Naive thymus-derived CD4-positive, alpha-beta T cell (primary cell): ENCODE measurements at regions not wholly inside any gene's neighbourhood (a gene's known extent, or its start where the extent isn't known, plus 50 kb on each side); places are given as distances from the start of the nearest gene placed in this dataset.

Experiments
- ATAC-seq: fragments of 150-1000 bp; cut with Tn5 transposase; 2 replicates; pipeline ENCODE4 v1.10.0; 2021; ENCODE audit warnings: mild to moderate bottlenecking, moderate library complexity
- CTCF ChIA-PET: fragments of 350-600 bp; sonication (Branson Sonifier 250); formaldehyde crosslinking; loops from one replicate; lab custom pipeline; 2021; ENCODE audit warnings: antibody characterized with exemption; lab: Charles Lee
- POLR2A ChIA-PET: fragments of 350-600 bp; sonication (Branson Sonifier 250); formaldehyde crosslinking; loops from one replicate; lab custom pipeline; 2021; ENCODE audit warnings: antibody characterized with exemption, inconsistent platforms; lab: Charles Lee
- DNase-seq, 9 donors: peaks; one replicate each; pipeline versions ENCODE4 v3.0.0 to v3.0.0-alpha.2; 2020 to 2022; ENCODE audit warnings: mixed read lengths in 1 of 9
- H3K27ac ChIP-seq: one replicate; pipeline ENCODE4 v1.7.0; 2013; ENCODE audit warnings: mild to moderate bottlenecking, low read depth, low read length, moderate library complexity
- H3K27me3 ChIP-seq, 2 donors: one replicate each; pipeline ENCODE4 v1.7.0; 2013; ENCODE audit warnings: low read length in 2 of 2, mild to moderate bottlenecking in 2 of 2, moderate library complexity in 2 of 2; ENCODE audit not compliant: control insufficient read depth in 2 of 2, insufficient read depth in 2 of 2
- H3K36me3 ChIP-seq, 3 experiments: 1 replicate in 2 of 3; 2 replicates in 1 of 3; pipeline ENCODE4 v1.7.0; 2013; ENCODE audit warnings: low read length in 3 of 3, mild to moderate bottlenecking in 3 of 3, moderate library complexity in 1 of 3; ENCODE audit not compliant: insufficient read depth in 3 of 3, control insufficient read depth in 2 of 3
- H3K4me1 ChIP-seq, 2 donors: one replicate each; pipeline ENCODE4 v1.7.0; 2013; ENCODE audit warnings: low read length in 2 of 2, mild to moderate bottlenecking in 2 of 2, moderate library complexity in 1 of 2; ENCODE audit not compliant: control insufficient read depth in 2 of 2, insufficient read depth in 2 of 2
- H3K4me3 ChIP-seq: 2 replicates; pipeline ENCODE4 v1.7.0; 2013; ENCODE audit warnings: mild to moderate bottlenecking, low read length
- H3K9me3 ChIP-seq, 3 experiments: 1 replicate in 2 of 3; 2 replicates in 1 of 3; pipeline ENCODE4 v1.7.0; 2013; ENCODE audit warnings: low read length in 3 of 3; ENCODE audit not compliant: control insufficient read depth in 2 of 3
- H3K27ac Mint-ChIP-seq, 9 donors: one replicate each; pipeline ENCODE4 v1.8.0; 2020 to 2022; ENCODE audit warnings: mixed read lengths in 9 of 9, mild to moderate bottlenecking in 8 of 9, moderate library complexity in 5 of 9, inconsistent platforms in 2 of 9
- H3K27me3 Mint-ChIP-seq, 5 donors: one replicate each; pipeline ENCODE4 v1.8.0; 2021 to 2022; ENCODE audit warnings: mixed read lengths in 5 of 5, mild to moderate bottlenecking in 1 of 5
- H3K36me3 Mint-ChIP-seq, 5 donors: one replicate each; pipeline ENCODE4 v1.8.0; 2020 to 2022; ENCODE audit warnings: mixed read lengths in 5 of 5, mild to moderate bottlenecking in 3 of 5, inconsistent platforms in 1 of 5
- H3K4me1 Mint-ChIP-seq, 7 donors: one replicate each; pipeline ENCODE4 v1.8.0; 2020 to 2022; ENCODE audit warnings: mixed read lengths in 7 of 7, mild to moderate bottlenecking in 3 of 7, inconsistent platforms in 1 of 7
- H3K4me3 Mint-ChIP-seq, 10 donors: one replicate each; pipeline ENCODE4 v1.8.0; 2020 to 2022; ENCODE audit warnings: mild to moderate bottlenecking in 10 of 10, mixed read lengths in 10 of 10, moderate library complexity in 6 of 10, inconsistent platforms in 2 of 10
- H3K9me3 Mint-ChIP-seq, 11 donors: one replicate each; pipeline ENCODE4 v1.8.0; 2020 to 2022; ENCODE audit warnings: mixed read lengths in 11 of 11, mild to moderate bottlenecking in 4 of 11, inconsistent platforms in 1 of 11, moderate library complexity in 1 of 11
- intact Hi-C, 2 donors: fragments of 100-400 bp; cut with micrococcal nuclease; formaldehyde crosslinking; loops; one replicate each; pipeline ENCODE4 v1.15.1; 2023

GRCh38 chr18:11304928-11305327 lies 155.6 kb upstream of the PIEZO2 start:
- H3K36me3 Mint-ChIP-seq = no peaks in the 10 kb centered on the region
- H3K27me3 ChIP-seq = no peaks in the 10 kb centered on the region
- no peak overlapping the region for H3K27ac Mint-ChIP-seq
- peaks cover 0 to 6% (median 0%) of the 10 kb centered on the region in 7 donors for H3K4me1 Mint-ChIP-seq
- CTCF ChIA-PET = no interaction called here
- H3K4me1 ChIP-seq = no peaks in the 10 kb centered on the region
- intact Hi-C loops = no loop called here
- H3K27ac ChIP-seq = no peak overlapping the region
- ATAC-seq = no peak
- H3K4me3 Mint-ChIP-seq = no peak overlapping the region
- H3K9me3 Mint-ChIP-seq = peaks cover 3 to 29% (median 10%) of the 10 kb centered on the region in 11 donors
- POLR2A ChIA-PET = no interaction called here
- H3K9me3 ChIP-seq = no peaks in the 10 kb centered on the region
- no peak for DNase-seq
- no peak overlapping the region for H3K4me3 ChIP-seq
- H3K27me3 Mint-ChIP-seq = no peaks in the 10 kb centered on the region
- H3K36me3 ChIP-seq = no peaks in the 10 kb centered on the region

GRCh38 chr18:11296946-11297345 lies 147.6 kb upstream of the PIEZO2 start:
- Histone ChIP-seq H3K36me3 (no peaks in the 10 kb centered on the region), H3K27me3 (no peaks in the 10 kb centered on the region), H3K4me1 (no peaks in the 10 kb centered on the region), H3K27ac (no peak overlapping the region), H3K9me3 (no peaks in the 10 kb centered on the region), H3K4me3 (no peak overlapping the region)
- no peak for DNase-seq
- Mint-ChIP-seq H3K4me3 (no peak overlapping the region), H3K27me3 (no peaks in the 10 kb centered on the region), H3K9me3 (peaks cover 2 to 25% (median 8%) of the 10 kb centered on the region in 11 donors), H3K4me1 (no peaks in the 10 kb centered on the region), H3K36me3 (no peaks in the 10 kb centered on the region), H3K27ac (no peak overlapping the region)
- POLR2A ChIA-PET = no interaction called here
- ATAC-seq = no peak
- intact Hi-C loops = no loop called here
- CTCF ChIA-PET = no interaction called here

GRCh38 chr18:11293794-11294193 lies 144.4 kb upstream of the PIEZO2 start:
- no peaks in the 10 kb centered on the region for H3K27me3 Mint-ChIP-seq
- H3K27ac Mint-ChIP-seq = no peak overlapping the region
- Histone ChIP-seq H3K9me3 (no peaks in the 10 kb centered on the region), H3K4me3 (no peak overlapping the region), H3K27ac (no peak overlapping the region), H3K36me3 (no peaks in the 10 kb centered on the region), H3K4me1 (no peaks in the 10 kb centered on the region), H3K27me3 (no peaks in the 10 kb centered on the region)
- ATAC-seq = no peak
- intact Hi-C loops = no loop called here
- H3K36me3 Mint-ChIP-seq = no peaks in the 10 kb centered on the region
- peaks cover 0 to 2% (median 0%) of the 10 kb centered on the region in 11 donors for H3K9me3 Mint-ChIP-seq
- no peaks in the 10 kb centered on the region for H3K4me1 Mint-ChIP-seq
- ChIA-PET POLR2A (no interaction called here), CTCF (interaction anchor here (0.9 kb wide), 1 partner anchor 38 kb away, joined by 8 read pairs; no protein-coding TSS in a partner anchor)
- H3K4me3 Mint-ChIP-seq = no peak overlapping the region
- DNase-seq = no peak

- H3K4me1 Mint-ChIP-seq = no peaks in the 10 kb centered on the region
- H3K27me3 Mint-ChIP-seq = no peaks in the 10 kb centered on the region
- DNase-seq = no peak
- CTCF ChIA-PET = interaction anchor here (0.5 kb wide), 1 partner anchor 63 kb away, joined by 3 read pairs; no protein-coding TSS in a partner anchor
- no peaks in the 10 kb centered on the region for H3K36me3 Mint-ChIP-seq
- H3K4me3 ChIP-seq = no peak overlapping the region
- no peak for ATAC-seq
- H3K9me3 ChIP-seq = no peaks in the 10 kb centered on the region
- H3K36me3 ChIP-seq = no peaks in the 10 kb centered on the region
- H3K27me3 ChIP-seq = no peaks in the 10 kb centered on the region
- H3K27ac Mint-ChIP-seq = no peak overlapping the region
- H3K9me3 Mint-ChIP-seq = peaks cover 0 to 2% (median 0%) of the 10 kb centered on the region in 11 donors
- H3K4me3 Mint-ChIP-seq = no peak overlapping the region
- POLR2A ChIA-PET = no interaction called here
- intact Hi-C loops = no loop called here
- no peak overlapping the region for H3K27ac ChIP-seq
- no peaks in the 10 kb centered on the region for H3K4me1 ChIP-seq
These were observed 141.4 kb upstream of the PIEZO2 start for GRCh38 chr18:11290786-11291185.

GRCh38 chr18:11289248-11289647 lies 139.9 kb upstream of the PIEZO2 start:
- DNase-seq = no peak
- no peak overlapping the region for H3K27ac Mint-ChIP-seq
- H3K9me3 Mint-ChIP-seq = peaks cover 0 to 2% (median 0%) of the 10 kb centered on the region in 11 donors
- no peaks in the 10 kb centered on the region for H3K27me3 ChIP-seq
- H3K4me3 Mint-ChIP-seq = no peak overlapping the region
- no peak overlapping the region for H3K4me3 ChIP-seq
- H3K27me3 Mint-ChIP-seq = peaks cover 0 to 6% (median 0%) of the 10 kb centered on the region in 5 donors
- intact Hi-C loops = no loop called here
- no peaks in the 10 kb centered on the region for H3K9me3 ChIP-seq
- ChIA-PET CTCF (no interaction called here), POLR2A (no interaction called here)
- no peaks in the 10 kb centered on the region for H3K4me1 ChIP-seq
- no peaks in the 10 kb centered on the region for H3K36me3 ChIP-seq
- H3K36me3 Mint-ChIP-seq = no peaks in the 10 kb centered on the region
- no peaks in the 10 kb centered on the region for H3K4me1 Mint-ChIP-seq
- ATAC-seq = no peak
- H3K27ac ChIP-seq = no peak overlapping the region

GRCh38 chr18:11288401-11288800 lies 139.0 kb upstream of the PIEZO2 start:
- Histone ChIP-seq H3K4me3 (no peak overlapping the region), H3K4me1 (no peaks in the 10 kb centered on the region), H3K36me3 (no peaks in the 10 kb centered on the region), H3K27me3 (no peaks in the 10 kb centered on the region), H3K9me3 (no peaks in the 10 kb centered on the region), H3K27ac (no peak overlapping the region)
- no peak for ATAC-seq
- Mint-ChIP-seq H3K4me1 (no peaks in the 10 kb centered on the region), H3K36me3 (no peaks in the 10 kb centered on the region), H3K27me3 (peaks cover 0 to 6% (median 0%) of the 10 kb centered on the region in 5 donors), H3K9me3 (peaks cover 0 to 2% (median 0%) of the 10 kb centered on the region in 11 donors), H3K4me3 (no peak overlapping the region), H3K27ac (no peak overlapping the region)
- CTCF ChIA-PET = no interaction called here
- POLR2A ChIA-PET = no interaction called here
- intact Hi-C loops = no loop called here
- DNase-seq = no peak

- CTCF ChIA-PET = no interaction called here
- intact Hi-C loops = no loop called here
- H3K27ac ChIP-seq = no peak overlapping the region
These were observed 137.1 kb upstream of the PIEZO2 start for GRCh38 chr18:11286431-11286830.

More at GRCh38 chr18:11286431-11286830, 137.1 kb upstream of the PIEZO2 start:
- no peak overlapping the region for H3K4me3 Mint-ChIP-seq
- H3K27ac Mint-ChIP-seq = no peak overlapping the region
- H3K27me3 Mint-ChIP-seq = peaks cover 0 to 6% (median 0%) of the 10 kb centered on the region in 5 donors
- no peaks in the 10 kb centered on the region for H3K4me1 Mint-ChIP-seq
- H3K9me3 ChIP-seq = no peaks in the 10 kb centered on the region
- POLR2A ChIA-PET = no interaction called here
- no peaks in the 10 kb centered on the region for H3K36me3 ChIP-seq
- ATAC-seq (no peak), DNase-seq (no peak)
- H3K36me3 Mint-ChIP-seq = no peaks in the 10 kb centered on the region
- H3K4me3 ChIP-seq = no peak overlapping the region
- H3K27me3 ChIP-seq = no peaks in the 10 kb centered on the region
- H3K9me3 Mint-ChIP-seq = peaks cover 0 to 2% (median 0%) of the 10 kb centered on the region in 11 donors
- no peaks in the 10 kb centered on the region for H3K4me1 ChIP-seq
